ENCODE measurements at regions not wholly inside any gene's neighbourhood (a gene's known extent, or its start where the extent isn't known, plus 50 kb on each side); places are given as distances from the start of the nearest gene placed in this dataset.

- H3K9ac ChIP-seq, result no peak overlapping the region
- H3K36me3 ChIP-seq, result no peaks in the 10 kb centered on the region
- no peak for TF ChIP-seq Cebpa-rat (IDR thresholded peaks at IDR 0.05)
- H4K20me1 ChIP-seq, result no peaks in the 10 kb centered on the region
- peaks cover 65% of the 10 kb centered on the region for H3K27me3 ChIP-seq
- no peaks in the 10 kb centered on the region for H3K4me1 ChIP-seq
- H3K4me2 ChIP-seq, result no peak overlapping the region
- peaks cover 2% of the 10 kb centered on the region; the same call in 1 of the 2 replicates for H3K9me3 ChIP-seq
- no peak overlapping the region for H3K27ac ChIP-seq
- H3K4me3 ChIP-seq, result no peak overlapping the region
Measured at GRCh38 chrX:10938365-10938923, 172.7 kb upstream of the HCCS start.

DNA sequence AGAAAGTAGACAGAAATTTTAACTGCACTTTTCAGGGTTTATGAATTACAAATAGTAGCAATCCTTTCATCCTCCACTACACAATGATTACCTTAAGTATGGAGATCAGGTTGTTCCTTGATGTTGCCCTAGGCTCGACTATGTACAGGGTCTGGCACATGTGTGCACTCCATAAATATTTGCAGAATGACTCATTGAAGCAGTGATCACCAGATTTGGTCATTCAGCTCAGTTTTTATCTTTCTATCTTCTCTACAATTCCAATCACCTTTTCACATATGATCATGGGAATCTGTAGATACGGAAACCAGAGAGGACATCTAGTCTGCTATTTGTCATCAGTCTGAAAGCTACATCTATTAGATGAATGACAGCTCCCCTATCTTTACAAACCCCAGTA, 171.7 kb upstream of the HCCS start:
- Histone ChIP-seq H4K20me1 (no peaks in the 10 kb centered on the region), H3K9ac (no peak overlapping the region), H3K4me2 (no peak overlapping the region), H3K36me3 (no peaks in the 10 kb centered on the region), H3K4me3 (no peak overlapping the region), H3K27me3 (peaks cover 64% of the 10 kb centered on the region), H3K4me1 (no peaks in the 10 kb centered on the region), H3K27ac (no peak overlapping the region), H3K9me3 (peaks cover 2% of the 10 kb centered on the region; the same call in 1 of the 2 replicates)
- no peak for TF ChIP-seq Cebpa-rat (IDR thresholded peaks at IDR 0.05)

GRCh38 chrX:10944136-10944885, 166.8 kb upstream of the HCCS start:
- Histone ChIP-seq H3K4me2 (no peak overlapping the region), H3K9ac (no peak overlapping the region), H3K36me3 (no peaks in the 10 kb centered on the region), H3K27ac (no peak overlapping the region), H3K27me3 (peaks cover 60% of the 10 kb centered on the region), H3K9me3 (peaks cover 2% of the 10 kb centered on the region; the same call in 1 of the 2 replicates), H3K4me3 (no peak overlapping the region), H4K20me1 (no peaks in the 10 kb centered on the region), H3K4me1 (no peaks in the 10 kb centered on the region)
- TF ChIP-seq Cebpa-rat (IDR thresholded peaks at IDR 0.05), result no peak

DNA sequence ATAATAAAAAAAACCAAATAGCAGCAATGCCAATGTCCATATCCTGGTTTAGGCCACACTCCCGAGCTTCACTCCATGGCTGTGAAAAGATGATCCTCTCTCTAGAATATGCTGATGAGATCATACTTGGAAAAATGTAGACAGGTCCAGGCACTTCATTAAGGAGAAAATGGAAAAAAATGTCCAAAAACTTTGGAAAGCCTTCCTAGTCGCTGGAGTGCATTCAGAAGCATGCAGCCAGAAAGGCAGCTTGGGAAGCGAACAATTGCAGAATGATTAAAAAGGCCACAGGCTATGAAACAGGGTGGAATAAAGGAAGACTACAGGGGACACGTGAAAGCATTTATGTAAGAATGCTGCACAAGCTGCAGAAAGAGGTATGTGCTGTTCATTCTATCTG, 165.6 kb upstream of the HCCS start:
- no peak for TF ChIP-seq Cebpa-rat (IDR thresholded peaks at IDR 0.05)
- Histone ChIP-seq H3K27ac (no peak overlapping the region), H3K9me3 (peaks cover 2% of the 10 kb centered on the region; the same call in 1 of the 2 replicates), H3K4me2 (no peak overlapping the region), H3K4me1 (no peaks in the 10 kb centered on the region), H4K20me1 (no peaks in the 10 kb centered on the region), H3K4me3 (no peak overlapping the region), H3K27me3 (peaks cover 67% of the 10 kb centered on the region), H3K36me3 (no peaks in the 10 kb centered on the region), H3K9ac (no peak overlapping the region)

GRCh38 chrX:10949541-10949940, 161.6 kb upstream of the HCCS start:
- H3K9me3 ChIP-seq, result peaks cover 21% of the 10 kb centered on the region
- no peak overlapping the region for H3K4me2 ChIP-seq
- no peak overlapping the region for H3K4me3 ChIP-seq
- TF ChIP-seq Cebpa-rat (IDR thresholded peaks at IDR 0.05), result no peak
- no peaks in the 10 kb centered on the region for H3K36me3 ChIP-seq
- H3K27me3 ChIP-seq, result peaks cover 89% of the 10 kb centered on the region
- no peak overlapping the region for H3K27ac ChIP-seq
- no peaks in the 10 kb centered on the region for H3K4me1 ChIP-seq
- no peak overlapping the region for H3K9ac ChIP-seq
- H4K20me1 ChIP-seq, result no peaks in the 10 kb centered on the region

DNA sequence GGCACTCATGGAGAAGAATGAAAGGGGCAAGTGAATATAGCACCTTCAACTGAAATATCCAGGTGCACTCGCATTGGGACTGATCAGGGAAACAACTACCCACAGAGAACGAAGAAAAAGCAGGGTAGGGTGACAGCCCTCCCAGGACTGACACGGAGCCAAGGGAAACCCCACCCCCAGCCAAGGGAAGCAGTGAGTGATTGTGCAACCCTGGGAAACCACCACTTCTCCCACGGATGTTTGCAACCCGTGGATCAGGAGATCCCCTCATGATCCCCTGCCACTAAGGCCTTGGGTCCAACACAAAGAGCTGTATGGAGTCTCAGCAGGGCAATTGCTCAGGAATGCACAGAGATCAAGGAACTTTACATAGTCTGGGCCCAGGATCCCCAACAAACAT, 158.5 kb upstream of the HCCS start:
- Histone ChIP-seq H3K36me3 (no peaks in the 10 kb centered on the region), H3K4me1 (no peaks in the 10 kb centered on the region), H3K4me3 (no peak overlapping the region), H3K27ac (no peak overlapping the region), H3K27me3 (peaks cover 85% of the 10 kb centered on the region), H3K9ac (no peak overlapping the region), H4K20me1 (no peaks in the 10 kb centered on the region), H3K9me3 (peaks cover 52% of the 10 kb centered on the region), H3K4me2 (no peak overlapping the region)
- TF ChIP-seq Cebpa-rat (IDR thresholded peaks at IDR 0.05), result no peak

- no peak overlapping the region for H3K4me3 ChIP-seq
Measured at GRCh38 chrX:10965174-10965798, 145.8 kb upstream of the HCCS start.

DNA sequence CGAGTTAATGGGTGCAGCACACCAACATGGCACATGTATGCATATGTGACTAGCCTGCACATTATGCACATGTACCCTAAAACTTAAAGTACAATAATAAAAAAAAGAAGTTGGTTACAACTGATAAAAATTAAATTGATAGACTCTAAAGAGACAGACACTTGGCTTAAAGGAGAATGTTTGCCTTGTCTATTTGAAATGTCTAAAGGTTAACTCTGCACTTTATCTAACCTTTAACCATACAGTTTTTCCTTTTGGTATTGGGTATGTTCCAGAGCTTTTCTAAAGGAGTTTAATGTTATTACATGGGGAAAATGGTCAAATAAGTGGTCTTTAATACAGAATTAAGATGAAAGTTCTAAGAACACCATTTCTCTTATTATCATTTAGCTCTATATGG, 145.1 kb upstream of the HCCS start:
- Histone ChIP-seq H3K4me3 (no peak overlapping the region), H4K20me1 (no peaks in the 10 kb centered on the region), H3K4me1 (no peaks in the 10 kb centered on the region), H3K27me3 (peaks cover 60% of the 10 kb centered on the region), H3K27ac (no peak overlapping the region), H3K9ac (no peak overlapping the region), H3K4me2 (no peak overlapping the region), H3K9me3 (peaks cover 3% of the 10 kb centered on the region; the same call in 1 of the 2 replicates), H3K36me3 (no peaks in the 10 kb centered on the region)
- TF ChIP-seq Cebpa-rat (IDR thresholded peaks at IDR 0.05), result no peak

More at GRCh38 chrX:10965174-10965798, 145.8 kb upstream of the HCCS start:
- H3K27me3 ChIP-seq, result peaks cover 60% of the 10 kb centered on the region
- no peak overlapping the region for H3K27ac ChIP-seq
- H3K36me3 ChIP-seq, result no peaks in the 10 kb centered on the region
- no peak overlapping the region for H3K9ac ChIP-seq
- peaks cover 3% of the 10 kb centered on the region; the same call in 1 of the 2 replicates for H3K9me3 ChIP-seq
- H3K4me1 ChIP-seq, result no peaks in the 10 kb centered on the region
- no peak for TF ChIP-seq Cebpa-rat (IDR thresholded peaks at IDR 0.05)
- H3K4me2 ChIP-seq, result no peak overlapping the region
- H4K20me1 ChIP-seq, result no peaks in the 10 kb centered on the region

DNA sequence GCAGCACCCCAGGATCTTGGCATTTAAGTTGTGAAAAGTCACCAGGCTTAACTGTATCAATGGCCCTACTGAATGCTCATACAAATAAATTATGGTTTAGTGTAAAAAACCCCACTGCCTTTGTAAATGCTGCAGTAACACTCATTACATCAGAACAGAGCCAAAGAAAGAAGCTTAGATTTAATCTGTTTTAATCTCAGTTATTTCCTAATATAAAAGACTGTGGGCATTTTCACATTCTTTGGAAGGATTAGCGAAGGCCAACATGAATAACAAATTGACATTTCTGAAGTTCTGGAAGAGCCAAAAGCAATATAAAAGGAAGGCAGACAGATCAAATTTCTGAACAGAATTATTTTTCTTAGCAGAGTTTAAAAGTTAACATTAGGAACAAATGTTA, 140.0 kb upstream of the HCCS start:
- no peak for TF ChIP-seq Cebpa-rat (IDR thresholded peaks at IDR 0.05)
- Histone ChIP-seq H3K4me1 (no peaks in the 10 kb centered on the region), H3K4me3 (no peak overlapping the region), H3K9ac (no peak overlapping the region), H3K27me3 (peaks cover 47% of the 10 kb centered on the region), H3K36me3 (no peaks in the 10 kb centered on the region), H3K9me3 (0 out of 2 replicates have a peak, but pooled peaks cover 3% of the 10 kb centered on the region), H3K27ac (no peak overlapping the region), H4K20me1 (no peaks in the 10 kb centered on the region), H3K4me2 (no peak overlapping the region)

DNA sequence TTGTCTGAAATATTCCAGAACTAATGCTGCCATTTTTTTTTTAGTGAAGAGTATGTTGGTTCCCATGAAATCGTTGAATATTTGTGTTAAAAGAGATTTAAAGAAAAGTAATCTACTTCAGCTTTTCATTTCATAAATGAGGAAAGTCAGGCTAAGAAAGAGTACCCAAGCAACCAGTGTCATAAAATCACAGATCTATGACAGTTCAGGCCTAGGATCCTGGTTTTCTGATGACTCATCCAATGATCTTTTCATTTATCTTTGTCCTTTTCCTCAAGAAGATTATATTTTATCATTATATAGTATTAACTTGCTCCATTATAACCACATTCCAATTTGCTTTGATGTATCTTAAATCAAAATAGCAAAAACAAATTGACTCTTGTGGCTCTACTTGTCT, 139.4 kb upstream of the HCCS start:
- Histone ChIP-seq H3K4me1 (no peaks in the 10 kb centered on the region), H3K9ac (no peak overlapping the region), H3K27me3 (peaks cover 50% of the 10 kb centered on the region), H3K9me3 (0 out of 2 replicates have a peak, but pooled peaks cover 7% of the 10 kb centered on the region), H3K4me2 (no peak overlapping the region), H3K36me3 (no peaks in the 10 kb centered on the region), H4K20me1 (no peaks in the 10 kb centered on the region), H3K27ac (no peak overlapping the region), H3K4me3 (no peak overlapping the region)
- no peak for TF ChIP-seq Cebpa-rat (IDR thresholded peaks at IDR 0.05)

Data from BLaER1 (cell line).